Osteoblast (primary cell): ENCODE measurements at regions not wholly inside any gene's neighbourhood (a gene's known extent, or its start where the extent isn't known, plus 50 kb on each side); places are given as distances from the start of the nearest gene placed in this dataset.
"Not testable (repeated sequence)": the region's sequence is repeated elsewhere in the genome, so short reads cannot be mapped to it uniquely, and the experiment has no call there.

Experiments
- DNase-seq: peaks from one replicate; pipeline ENCODE4 v3.0.0; 2011; ENCODE audit warnings: low spot score, mixed read lengths; ENCODE audit not compliant: insufficient read length; ENCODE audit errors: missing footprints
- H2AFZ ChIP-seq: 2 replicates; pipeline ENCODE4 v1.6.0; 2011; ENCODE audit warnings: mild to moderate bottlenecking, low read length
- H3K27ac ChIP-seq: 2 replicates; pipeline ENCODE4 v1.5.1; 2011; ENCODE audit warnings: mild to moderate bottlenecking, low read depth, low read length, moderate library complexity
- H3K27me3 ChIP-seq: 2 replicates; pipeline ENCODE4 v1.6.0; 2012; ENCODE audit warnings: mild to moderate bottlenecking, control low read depth, inconsistent platforms, low read length, moderate library complexity; ENCODE audit not compliant: insufficient read depth
- H3K36me3 ChIP-seq: 2 replicates; pipeline ENCODE4 v1.5.1; 2011; ENCODE audit warnings: mild to moderate bottlenecking, low read length, control low read depth, moderate library complexity; ENCODE audit not compliant: insufficient read depth
- H3K4me1 ChIP-seq: 2 replicates; pipeline ENCODE4 v1.5.1; 2011; ENCODE audit warnings: mild to moderate bottlenecking, low read length, control low read depth, moderate library complexity; ENCODE audit not compliant: insufficient read depth
- H3K4me2 ChIP-seq: 2 replicates; pipeline ENCODE4 v1.6.0; 2011; ENCODE audit warnings: mild to moderate bottlenecking, low read length; ENCODE audit not compliant: insufficient read depth
- H3K4me3 ChIP-seq: fragments of 200-600 bp; sonication (generic); 3 replicates; pipeline ENCODE4 v1.5.1; 2012; ENCODE audit warnings: mild to moderate bottlenecking, low read length, inconsistent platforms; ENCODE audit not compliant: insufficient read depth
- H3K79me2 ChIP-seq: 2 replicates; pipeline ENCODE4 v1.6.0; 2012; ENCODE audit warnings: mild to moderate bottlenecking, low read length, control low read depth, inconsistent platforms; ENCODE audit not compliant: insufficient read depth
- H3K9me3 ChIP-seq: 2 replicates; pipeline ENCODE4 v1.5.1; 2011; ENCODE audit warnings: low read depth, low read length, control low read depth
- H4K20me1 ChIP-seq: 2 replicates; pipeline ENCODE4 v1.6.0; 2012; ENCODE audit warnings: mild to moderate bottlenecking, low read length, control low read depth; ENCODE audit not compliant: insufficient read depth
- TF ChIP-seq, protein P1 (sequence below): IDR thresholded peaks from 2 replicates; pipeline ENCODE4 v1.5.1; 2011; ENCODE audit warnings: mild to moderate bottlenecking, low read depth, low read length, moderate library complexity; ENCODE audit errors: extremely low read depth

DNA sequence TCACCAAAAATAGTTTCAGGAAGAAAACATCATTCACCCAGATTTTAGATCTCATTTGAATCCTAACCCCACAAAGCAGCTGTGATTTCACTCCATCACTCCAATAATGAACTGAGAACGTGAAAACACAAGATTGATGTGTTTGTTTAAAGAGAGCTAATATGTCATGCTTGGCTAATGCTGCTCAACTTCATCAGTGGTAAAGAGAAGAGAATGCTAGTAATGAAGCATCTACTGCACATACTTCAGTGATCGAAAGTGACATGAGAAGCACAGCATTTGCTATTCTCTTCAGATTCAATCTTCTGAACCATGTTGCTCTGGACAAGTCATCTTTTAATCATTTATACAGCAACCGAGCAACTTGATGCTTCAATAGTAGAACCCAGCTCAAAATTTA, 874.7 kb downstream of the EFNA5 start:
- TF ChIP-seq, protein P1, sequence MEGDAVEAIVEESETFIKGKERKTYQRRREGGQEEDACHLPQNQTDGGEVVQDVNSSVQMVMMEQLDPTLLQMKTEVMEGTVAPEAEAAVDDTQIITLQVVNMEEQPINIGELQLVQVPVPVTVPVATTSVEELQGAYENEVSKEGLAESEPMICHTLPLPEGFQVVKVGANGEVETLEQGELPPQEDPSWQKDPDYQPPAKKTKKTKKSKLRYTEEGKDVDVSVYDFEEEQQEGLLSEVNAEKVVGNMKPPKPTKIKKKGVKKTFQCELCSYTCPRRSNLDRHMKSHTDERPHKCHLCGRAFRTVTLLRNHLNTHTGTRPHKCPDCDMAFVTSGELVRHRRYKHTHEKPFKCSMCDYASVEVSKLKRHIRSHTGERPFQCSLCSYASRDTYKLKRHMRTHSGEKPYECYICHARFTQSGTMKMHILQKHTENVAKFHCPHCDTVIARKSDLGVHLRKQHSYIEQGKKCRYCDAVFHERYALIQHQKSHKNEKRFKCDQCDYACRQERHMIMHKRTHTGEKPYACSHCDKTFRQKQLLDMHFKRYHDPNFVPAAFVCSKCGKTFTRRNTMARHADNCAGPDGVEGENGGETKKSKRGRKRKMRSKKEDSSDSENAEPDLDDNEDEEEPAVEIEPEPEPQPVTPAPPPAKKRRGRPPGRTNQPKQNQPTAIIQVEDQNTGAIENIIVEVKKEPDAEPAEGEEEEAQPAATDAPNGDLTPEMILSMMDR: no peak
- Histone ChIP-seq H3K36me3 (no peaks in the 10 kb centered on the region), H3K27ac (no peak overlapping the region), H3K4me3 (no peak overlapping the region), H3K9me3 (no peaks in the 10 kb centered on the region), H3K4me1 (no peaks in the 10 kb centered on the region), H3K4me2 (no peak overlapping the region), H3K79me2 (no peaks in the 10 kb centered on the region), H2AFZ (no peak overlapping the region), H4K20me1 (no peaks in the 10 kb centered on the region), H3K27me3 (no peaks in the 10 kb centered on the region)
- DNase-seq: no peak

DNA sequence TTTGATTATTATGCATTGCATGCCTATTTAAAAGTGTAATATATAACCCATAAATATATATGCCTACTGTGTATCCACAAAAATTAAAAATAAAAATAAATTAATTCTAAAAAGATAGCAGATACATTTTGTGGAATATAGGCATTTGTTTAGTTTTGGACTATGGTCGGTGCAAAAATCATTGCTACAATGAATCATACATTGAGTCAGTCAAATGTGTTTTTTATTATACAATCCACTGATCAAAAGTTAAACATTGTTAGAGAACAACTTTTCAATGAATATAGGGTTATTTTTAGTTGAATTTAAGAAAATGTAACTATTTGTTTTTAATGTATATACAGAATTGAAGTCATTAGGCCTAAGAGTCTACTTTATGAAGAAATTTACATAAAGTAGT, 885.9 kb downstream of the EFNA5 start:
- H3K27ac ChIP-seq: no peak overlapping the region
- no peak overlapping the region for H2AFZ ChIP-seq
- H3K79me2 ChIP-seq: no peaks in the 10 kb centered on the region
- no peaks in the 10 kb centered on the region for H3K27me3 ChIP-seq
- no peaks in the 10 kb centered on the region for H3K36me3 ChIP-seq
- H4K20me1 ChIP-seq: no peaks in the 10 kb centered on the region
- no peak overlapping the region for H3K4me2 ChIP-seq
- TF ChIP-seq, protein P1: no peak
- no peak overlapping the region for H3K4me3 ChIP-seq
- DNase-seq: no peak
- no peaks in the 10 kb centered on the region for H3K4me1 ChIP-seq
- H3K9me3 ChIP-seq: no peaks in the 10 kb centered on the region

DNA sequence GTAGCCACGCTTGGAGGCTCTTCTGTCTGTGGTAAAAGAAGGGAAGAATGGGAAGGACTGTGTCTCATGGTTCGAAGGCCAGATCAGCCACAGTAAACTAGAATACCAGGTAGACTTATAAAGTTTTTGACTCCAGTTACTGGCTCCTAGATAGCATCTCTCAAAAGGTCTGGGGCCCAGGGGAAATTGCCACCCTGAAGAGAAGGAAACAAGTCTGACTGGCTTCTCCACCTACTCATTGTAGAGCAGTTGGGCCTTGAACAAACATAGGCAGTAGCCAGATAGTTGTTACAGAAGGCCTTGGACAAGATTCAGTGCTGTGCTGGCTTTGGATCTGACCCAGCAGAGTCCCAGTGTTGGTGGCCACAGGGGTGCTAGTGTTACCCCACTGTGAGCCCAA, 890.4 kb downstream of the EFNA5 start:
- no peaks in the 10 kb centered on the region for H3K4me1 ChIP-seq
- H3K9me3 ChIP-seq: no peaks in the 10 kb centered on the region
- no peak overlapping the region for H3K4me3 ChIP-seq
- H2AFZ ChIP-seq: no peak overlapping the region
- no peaks in the 10 kb centered on the region for H4K20me1 ChIP-seq
- H3K36me3 ChIP-seq: no peaks in the 10 kb centered on the region
- DNase-seq: no peak
- no peak overlapping the region for H3K27ac ChIP-seq
- TF ChIP-seq, protein P1: no peak
- no peaks in the 10 kb centered on the region for H3K27me3 ChIP-seq
- H3K4me2 ChIP-seq: no peak overlapping the region
- no peaks in the 10 kb centered on the region for H3K79me2 ChIP-seq

DNA sequence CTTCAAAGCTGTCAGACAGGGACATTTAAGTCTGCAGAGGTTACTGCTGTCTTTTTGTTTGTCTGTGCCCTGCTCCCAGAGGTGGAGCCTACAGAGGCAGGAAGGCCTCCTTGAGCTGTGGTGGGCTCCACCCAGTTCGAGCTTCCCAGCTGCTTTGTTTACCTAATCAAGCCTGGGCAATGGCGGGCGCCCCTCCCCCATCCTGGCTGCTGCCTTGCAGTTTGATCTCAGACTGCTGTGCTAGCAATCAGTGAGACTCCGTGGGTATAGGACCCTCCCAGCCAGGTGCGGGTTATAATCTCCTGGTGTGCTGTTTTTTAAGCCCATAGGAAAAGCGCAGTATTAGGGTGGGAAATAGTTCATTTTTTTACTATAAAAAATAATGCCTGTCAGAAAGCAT, 894.2 kb downstream of the EFNA5 start:
- H3K27ac ChIP-seq, H3K4me3 ChIP-seq, DNase-seq: not testable (repeated sequence)

DNA sequence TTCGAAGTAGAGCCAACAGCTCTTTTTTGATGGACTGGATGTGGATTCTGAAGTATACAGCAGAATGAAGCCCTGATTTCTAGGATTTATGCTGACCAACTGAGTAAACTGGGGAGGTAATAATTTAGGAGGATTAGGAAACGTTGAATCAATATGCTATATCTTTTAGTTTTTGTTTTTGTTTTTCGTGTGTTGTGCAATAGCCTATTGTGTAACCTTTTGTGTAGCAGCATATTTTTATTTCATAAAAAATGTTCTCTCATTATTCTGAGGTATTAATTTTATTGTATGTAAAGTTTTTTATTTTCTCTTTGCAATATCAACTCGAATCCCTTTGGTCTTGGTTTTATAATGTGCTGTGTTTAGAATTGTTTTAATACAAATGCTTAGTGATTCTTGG, 902.3 kb downstream of the EFNA5 start:
- Histone ChIP-seq H2AFZ (no peak overlapping the region), H3K27ac (no peak overlapping the region), H3K79me2 (no peaks in the 10 kb centered on the region), H3K4me3 (no peak overlapping the region), H3K9me3 (no peaks in the 10 kb centered on the region), H3K27me3 (no peaks in the 10 kb centered on the region), H3K4me1 (no peaks in the 10 kb centered on the region), H3K4me2 (no peak overlapping the region), H3K36me3 (no peaks in the 10 kb centered on the region), H4K20me1 (no peaks in the 10 kb centered on the region)
- no peak for DNase-seq
- TF ChIP-seq, protein P1: no peak

More for the DNA sequence above, 894.2 kb downstream of the EFNA5 start:
- H3K36me3 ChIP-seq, H3K4me2 ChIP-seq, H2AFZ ChIP-seq, H3K79me2 ChIP-seq, H3K27me3 ChIP-seq, H3K9me3 ChIP-seq, H3K4me1 ChIP-seq, H4K20me1 ChIP-seq: not testable (repeated sequence)
